RKO (cell line): ENCODE measurements at regions not wholly inside any gene's neighbourhood (a gene's known extent, or its start where the extent isn't known, plus 50 kb on each side); places are given as distances from the start of the nearest gene placed in this dataset.
"Not testable (repeated sequence)": the region's sequence is repeated elsewhere in the genome, so short reads cannot be mapped to it uniquely, and the experiment has no call there.

Experiments
- DNase-seq: peaks from one replicate; pipeline ENCODE4 v3.0.0-alpha.2; 2016; ENCODE audit warnings: low spot score

DNA sequence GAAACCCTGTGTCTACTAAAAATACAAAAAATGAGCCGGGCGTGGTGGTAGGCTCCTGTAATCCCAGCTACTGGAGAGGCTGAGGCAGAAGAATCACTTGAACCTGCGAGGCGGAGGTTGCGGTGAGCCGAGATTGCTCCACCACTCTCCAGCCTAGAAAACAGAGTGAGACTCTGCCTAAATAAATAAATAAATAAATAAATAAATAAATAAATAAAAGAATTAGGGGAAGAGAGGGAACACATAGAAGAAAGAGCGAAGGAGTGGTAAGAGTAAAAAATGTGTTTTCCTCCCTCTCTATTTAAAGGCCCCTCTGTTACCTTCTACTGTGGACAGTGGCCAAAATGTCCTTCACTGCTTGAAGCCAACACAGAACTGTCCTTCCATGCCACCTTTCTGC lies 103.9 kb upstream of the SOX21 start:
- DNase-seq: no peak

DNA sequence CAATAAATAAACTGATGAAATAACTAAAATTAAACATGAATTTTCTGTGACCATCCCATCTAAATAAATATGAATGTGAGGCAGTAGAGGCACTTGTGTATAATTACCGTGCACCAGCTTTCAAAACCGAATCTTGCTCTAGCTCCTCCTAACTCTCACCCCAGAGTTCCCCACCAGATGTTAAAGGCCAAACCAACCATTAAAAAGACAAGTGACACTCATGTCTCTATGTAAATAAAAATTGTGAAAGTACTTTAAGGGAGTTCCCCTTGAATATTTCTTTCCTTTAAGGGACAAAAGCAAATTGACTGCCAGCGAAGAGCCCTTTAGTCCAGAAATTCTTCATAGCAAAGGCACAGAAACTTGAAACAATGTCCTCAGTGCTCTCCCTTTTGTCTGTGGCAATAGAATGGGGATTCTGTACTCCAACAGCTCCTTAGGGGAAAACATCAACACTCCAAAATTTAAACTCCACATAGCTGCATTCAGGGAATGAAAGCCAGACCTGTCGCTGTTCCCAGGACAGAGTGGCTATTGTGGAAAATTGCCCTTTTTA lies 101.7 kb upstream of the SOX21 start:
- DNase-seq: no peak

DNA sequence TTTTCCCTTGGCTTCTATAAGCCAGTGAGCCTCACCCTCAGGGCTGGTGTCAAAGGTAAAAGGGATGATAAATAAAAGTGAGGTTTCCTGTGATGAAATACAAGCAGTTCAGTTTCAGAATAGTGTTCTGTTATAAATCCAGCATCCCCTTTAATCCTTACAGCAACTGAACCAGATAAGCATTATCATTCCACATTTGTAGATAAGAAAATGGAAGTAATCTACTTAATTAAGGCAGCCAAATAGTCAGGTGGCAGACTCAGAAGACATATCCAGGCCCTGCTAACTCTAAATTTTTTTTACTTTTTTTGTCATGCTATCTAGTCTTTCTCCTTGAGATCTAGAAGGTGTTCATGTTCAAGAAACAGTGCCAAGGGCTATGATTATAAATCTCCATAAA lies 99.4 kb upstream of the SOX21 start:
- no peak for DNase-seq

DNA sequence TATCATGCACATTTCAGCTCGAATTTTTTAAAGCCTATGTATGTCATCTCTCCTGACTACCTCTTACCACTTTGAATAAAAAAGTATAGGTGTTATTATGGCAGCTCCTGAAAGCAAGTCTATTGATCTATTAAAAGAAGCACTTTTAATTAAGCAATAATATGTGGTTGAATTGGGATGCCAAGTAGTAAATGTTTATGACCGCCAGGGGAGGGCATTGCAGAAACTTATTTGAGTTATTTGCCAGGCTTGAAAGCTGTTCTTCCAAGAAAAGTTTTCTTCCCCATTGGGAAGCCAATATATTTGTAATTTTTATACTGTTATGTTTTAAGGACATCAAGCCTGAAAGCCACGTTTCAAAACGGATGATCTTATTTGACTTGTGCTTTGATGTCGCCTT lies 88.1 kb upstream of the SOX21 start:
- no peak for DNase-seq

DNA sequence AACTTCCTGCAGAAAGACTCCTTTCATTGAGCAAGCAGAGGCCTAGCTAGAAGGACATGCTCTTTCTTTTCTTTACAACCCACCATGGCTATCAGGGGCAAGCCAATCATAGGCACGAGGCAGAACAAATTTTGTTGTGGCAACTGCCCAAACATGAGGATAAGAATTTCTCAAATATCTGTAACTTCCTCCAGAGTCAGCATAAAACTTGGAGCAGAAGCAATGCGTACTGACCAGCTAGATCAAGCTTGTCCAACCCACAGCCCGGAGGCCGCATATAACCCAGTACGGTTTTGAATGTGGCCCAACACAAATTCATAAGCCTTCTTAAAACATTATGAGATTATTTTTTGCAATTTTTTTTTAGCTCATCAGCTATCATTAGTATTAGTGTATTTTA lies 87.0 kb upstream of the SOX21 start:
- DNase-seq: no peak

DNA sequence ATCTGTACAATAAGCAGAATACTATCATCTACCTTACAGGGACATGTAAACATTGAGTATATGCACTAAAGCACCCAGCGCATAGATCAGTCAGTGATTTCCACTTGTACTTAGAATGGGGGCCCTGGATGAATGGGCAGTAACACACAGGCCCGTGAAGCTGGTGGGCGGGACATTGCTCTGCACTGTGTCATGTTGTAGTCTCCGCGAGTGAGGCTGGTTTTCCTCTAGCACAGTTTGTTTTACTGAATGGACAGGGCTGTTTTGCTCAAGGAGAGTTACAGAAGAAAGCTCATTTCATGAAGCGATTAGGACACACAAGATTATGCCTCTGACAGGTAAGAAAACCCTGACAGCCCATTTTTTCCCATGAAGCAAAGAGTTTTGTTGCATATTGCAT lies 86.4 kb upstream of the SOX21 start:
- no peak for DNase-seq

DNA sequence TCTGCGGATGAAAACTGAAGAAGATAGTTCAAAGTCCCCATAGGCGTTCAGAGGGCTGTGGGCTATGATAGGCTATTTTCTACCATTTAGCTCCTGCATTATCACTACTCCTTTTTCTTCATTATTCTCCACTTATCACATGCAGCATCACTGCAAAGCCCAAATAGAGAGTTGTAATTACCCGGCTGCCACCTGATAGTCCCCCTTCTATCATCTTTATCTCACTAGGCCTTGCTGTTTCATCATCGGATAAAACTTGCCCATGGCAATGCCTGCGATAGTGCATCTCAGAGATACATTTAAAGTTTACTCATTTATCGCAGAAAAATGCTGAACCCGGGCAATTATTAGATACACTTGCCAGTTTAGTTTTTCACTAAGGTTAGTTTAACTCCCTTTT lies 82.9 kb upstream of the SOX21 start:
- DNase-seq: no peak

DNA sequence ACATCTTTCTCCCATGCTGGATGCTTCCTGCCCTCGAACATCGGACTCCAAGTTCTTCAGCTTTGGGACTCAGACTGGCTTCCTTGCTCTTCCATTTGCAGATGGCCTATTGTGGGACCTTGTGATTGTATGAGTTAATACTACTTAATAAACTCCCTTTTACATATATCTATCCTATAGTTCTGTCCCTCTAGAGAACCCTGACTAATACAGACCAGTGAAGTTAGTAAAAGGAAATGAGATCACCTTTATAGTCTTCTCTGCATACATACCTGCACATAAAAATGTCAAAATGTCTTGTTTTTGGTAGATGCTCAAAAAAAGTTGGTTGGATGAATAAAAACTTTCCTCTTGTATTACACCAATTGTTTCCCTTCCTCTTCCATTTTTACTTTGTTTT lies 73.9 kb upstream of the SOX21 start:
- not testable (repeated sequence) for DNase-seq

DNA sequence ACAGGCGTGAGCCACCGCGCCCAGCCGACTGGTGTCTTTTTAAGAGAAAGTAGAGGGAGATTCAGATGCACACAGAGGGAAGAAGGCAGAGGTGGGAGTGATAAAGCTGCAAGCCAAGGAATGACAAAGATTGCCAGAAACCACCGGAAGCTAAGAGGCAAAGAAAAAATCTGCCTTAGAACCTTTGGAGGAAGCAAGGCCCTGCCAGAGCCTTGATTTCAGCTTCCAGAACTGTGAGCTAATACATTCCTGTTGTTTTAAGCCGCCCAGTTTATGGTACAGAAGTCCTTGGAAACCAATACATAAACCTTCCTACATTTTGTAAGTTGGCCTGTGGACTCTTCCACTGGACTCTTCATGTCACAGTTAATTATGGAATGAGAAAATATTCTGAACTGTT lies 71.7 kb upstream of the SOX21 start:
- DNase-seq: no peak

DNA sequence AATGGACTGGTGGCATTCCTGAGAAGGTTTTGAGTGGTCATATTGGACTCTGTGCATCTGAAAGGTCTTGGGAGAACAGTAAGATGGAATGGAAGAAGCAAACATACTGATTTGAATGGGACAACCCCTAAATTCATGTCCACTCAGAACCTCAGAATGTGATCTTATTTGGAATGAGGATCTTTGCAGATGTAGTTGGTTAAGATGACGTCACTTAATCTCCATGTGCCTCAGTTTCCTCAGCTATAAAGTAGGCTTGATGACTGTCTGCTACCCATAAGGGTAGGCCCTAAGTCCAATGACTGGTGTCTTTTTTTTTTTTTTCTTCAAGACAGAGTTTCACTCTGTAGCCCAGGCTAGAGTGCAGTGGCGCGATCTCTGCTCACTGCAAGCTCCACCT lies 71.1 kb upstream of the SOX21 start:
- DNase-seq: no peak

DNA sequence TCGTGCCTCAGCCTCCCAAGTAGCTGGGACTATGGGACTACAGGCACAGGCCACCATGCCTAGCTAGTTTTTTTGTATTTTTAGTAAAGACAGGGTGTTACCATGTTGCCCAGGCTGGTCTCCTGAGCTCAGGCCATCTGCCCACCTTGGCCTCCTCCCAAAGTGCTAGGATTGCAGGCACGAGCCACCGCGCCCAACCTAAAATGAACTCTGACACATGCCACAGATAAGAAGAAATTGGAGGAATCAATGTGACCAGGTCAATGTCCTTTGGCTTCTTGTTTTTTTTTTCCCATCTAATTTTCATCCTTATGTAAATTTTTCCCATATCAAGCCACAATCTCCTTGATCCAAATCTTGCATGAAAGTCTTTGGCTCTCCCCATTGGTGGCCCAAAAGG lies 68.1 kb upstream of the SOX21 start:
- no peak for DNase-seq

DNA sequence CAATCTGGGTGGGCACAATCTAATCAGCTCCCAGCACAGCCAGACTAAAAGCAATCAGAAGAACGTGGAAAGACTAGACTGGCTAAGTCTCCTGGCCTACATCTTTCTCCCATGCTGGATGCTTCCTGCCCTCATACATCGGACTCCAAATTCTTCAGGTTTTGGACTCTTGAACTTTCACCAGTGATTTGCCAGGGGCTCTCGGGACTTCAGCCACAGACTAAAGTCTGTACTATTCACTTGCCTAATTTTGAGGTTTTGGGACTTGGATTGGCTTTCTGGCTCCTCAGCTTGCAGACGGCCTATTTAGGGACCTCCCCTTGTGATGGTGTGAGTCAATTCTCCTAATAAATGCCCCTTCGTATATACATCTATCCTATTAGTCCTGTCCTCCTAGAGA lies 66.6 kb upstream of the SOX21 start:
- no peak for DNase-seq

DNA sequence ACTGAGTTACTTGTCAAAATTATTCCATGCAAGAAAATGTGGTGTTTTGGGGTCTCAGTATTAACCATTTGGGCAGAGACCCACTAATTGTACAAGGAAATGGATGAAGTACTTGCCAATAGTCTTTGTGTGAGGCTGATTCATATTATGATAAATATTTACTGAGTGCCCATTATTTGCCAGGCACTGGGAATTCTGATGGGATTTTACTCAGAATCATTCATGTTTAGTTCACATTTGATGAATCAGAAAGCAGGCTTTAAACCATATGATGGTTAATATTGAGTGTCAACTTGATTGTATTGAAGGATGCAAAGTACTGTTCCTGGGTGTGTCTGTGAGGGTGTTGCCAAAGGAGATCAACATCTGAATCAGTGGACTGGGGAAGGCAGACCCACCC lies 66.2 kb upstream of the SOX21 start:
- no peak for DNase-seq

DNA sequence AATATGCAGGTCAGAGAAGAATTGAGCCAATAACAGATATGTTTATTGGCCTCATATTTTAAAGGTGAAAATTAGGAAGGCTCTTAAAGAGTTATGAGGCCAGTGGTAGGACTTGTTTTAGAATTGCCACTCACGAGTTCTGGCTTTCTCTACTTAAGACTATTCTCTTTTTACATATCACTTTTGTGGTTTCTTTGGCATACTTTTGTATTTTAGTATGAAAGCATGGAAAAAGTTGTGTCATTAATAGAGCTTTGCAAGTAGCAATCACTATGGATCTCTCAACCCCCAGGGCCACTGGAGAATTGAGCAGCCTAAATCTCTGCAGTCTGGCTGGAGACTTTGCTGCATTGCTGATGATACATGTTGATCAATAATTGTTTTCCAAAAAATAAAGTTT lies 64.6 kb upstream of the SOX21 start:
- DNase-seq: no peak

DNA sequence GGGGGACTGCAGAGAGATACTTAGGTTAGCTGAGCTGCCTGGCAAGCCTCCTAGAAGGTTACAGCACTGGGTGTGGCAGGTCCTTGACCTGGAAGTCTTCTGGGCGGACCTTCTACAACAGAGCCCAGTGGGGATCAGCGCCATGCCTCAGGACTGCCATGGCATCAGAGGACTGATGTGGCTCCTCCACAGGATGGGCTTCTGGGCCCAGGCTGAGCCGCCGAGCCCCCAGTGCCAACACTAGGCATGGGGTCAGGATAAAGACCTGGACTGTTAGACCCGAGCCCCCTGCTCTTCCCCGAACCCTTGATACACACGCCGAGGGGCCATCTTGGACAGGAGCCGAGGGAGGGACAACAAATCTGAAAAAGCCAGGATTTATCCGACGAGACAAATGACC lies 64.0 kb upstream of the SOX21 start:
- no peak for DNase-seq

DNA sequence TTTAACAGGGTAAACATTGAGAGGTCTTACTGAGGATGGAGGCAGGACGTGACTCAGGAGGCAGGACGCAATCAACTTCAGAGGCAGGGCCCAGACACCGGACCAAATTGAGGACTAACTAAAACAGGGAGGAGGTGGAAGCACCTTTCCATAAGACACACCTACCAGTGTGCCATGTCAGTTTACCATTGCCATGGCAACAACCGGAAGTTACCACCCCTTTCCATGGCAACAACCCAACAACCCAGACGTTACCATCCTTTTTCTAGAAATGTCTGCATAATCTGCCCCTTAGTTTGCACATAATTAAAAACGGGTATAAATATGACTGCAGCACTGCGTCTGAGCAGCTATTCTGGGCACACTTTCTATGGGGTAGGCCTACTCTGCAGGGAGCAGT lies 53.5 kb upstream of the SOX21 start:
- no peak for DNase-seq

DNA sequence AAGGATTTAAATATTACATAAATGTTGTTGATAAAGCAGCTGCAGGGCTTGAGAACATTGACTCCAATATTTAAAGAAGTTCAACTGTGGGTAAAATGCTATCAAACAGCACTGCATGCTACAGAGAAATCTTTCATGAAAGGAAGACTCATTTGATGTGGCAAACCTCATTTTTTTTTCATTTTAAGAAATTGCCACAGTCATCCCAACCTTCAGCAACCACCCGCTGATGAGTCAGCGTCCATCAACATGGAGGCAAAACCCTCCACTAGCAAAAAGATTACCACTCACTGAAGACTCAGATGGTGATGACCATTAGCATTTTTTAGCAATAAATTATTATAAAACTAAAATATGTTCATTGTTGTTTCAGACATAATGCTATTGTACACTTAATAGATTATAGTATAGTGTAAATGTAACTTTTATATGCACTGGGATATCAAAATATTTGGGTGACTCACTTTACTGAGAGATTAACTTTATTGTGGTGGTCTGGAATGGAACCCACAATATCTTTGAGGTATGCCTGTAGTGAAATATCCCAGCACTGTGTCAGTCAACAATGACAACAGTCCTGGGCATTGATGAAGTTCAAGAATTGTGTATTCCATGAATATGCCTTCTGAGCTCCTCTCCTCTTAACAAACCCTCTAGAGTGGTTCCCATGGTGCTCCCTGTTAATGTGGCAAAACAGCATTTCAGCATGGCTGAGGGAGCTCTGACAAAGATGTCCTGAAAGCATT lies 52.4 kb upstream of the SOX21 start:
- no peak for DNase-seq
